ENCODE measurements at regions not wholly inside any gene's neighbourhood (a gene's known extent, or its start where the extent isn't known, plus 50 kb on each side); places are given as distances from the start of the nearest gene placed in this dataset.

GRCh38 chr3:197368330-197368729 is 69.9 kb upstream of the DLG1 start (continued):
- no peak for TF ChIP-seq ZNF532 (CRISPR knock-in tag; IDR thresholded peaks at IDR 0.05; ENCODE audit: borderline replicate concordance)
- TF ChIP-seq ZNF232 (CRISPR knock-in tag; IDR thresholded peaks at IDR 0.05): no peak
- TF ChIP-seq ETV6 (CRISPR knock-in tag; IDR thresholded peaks at IDR 0.05): no peak

- H3K36me3 Mint-ChIP-seq: no peaks in the 10 kb centered on the region
- no peak overlapping the region for H3K27ac Mint-ChIP-seq
- DNase-seq (ENCODE audit: low spot score): no peak
- H3K4me1 Mint-ChIP-seq: peaks cover 49% of the 10 kb centered on the region
- TF ChIP-seq ZNF671 (CRISPR knock-in tag; IDR thresholded peaks at IDR 0.05) (no peak), SMAD4 (CRISPR knock-in tag; IDR thresholded peaks at IDR 0.05) (no peak), ZNF425 (CRISPR knock-in tag; conservative IDR thresholded peaks at IDR 0.05) (no peak), GTF2I (CRISPR knock-in tag; conservative IDR thresholded peaks at IDR 0.05) (no peak)
- TF ChIP-seq, protein P1, sequence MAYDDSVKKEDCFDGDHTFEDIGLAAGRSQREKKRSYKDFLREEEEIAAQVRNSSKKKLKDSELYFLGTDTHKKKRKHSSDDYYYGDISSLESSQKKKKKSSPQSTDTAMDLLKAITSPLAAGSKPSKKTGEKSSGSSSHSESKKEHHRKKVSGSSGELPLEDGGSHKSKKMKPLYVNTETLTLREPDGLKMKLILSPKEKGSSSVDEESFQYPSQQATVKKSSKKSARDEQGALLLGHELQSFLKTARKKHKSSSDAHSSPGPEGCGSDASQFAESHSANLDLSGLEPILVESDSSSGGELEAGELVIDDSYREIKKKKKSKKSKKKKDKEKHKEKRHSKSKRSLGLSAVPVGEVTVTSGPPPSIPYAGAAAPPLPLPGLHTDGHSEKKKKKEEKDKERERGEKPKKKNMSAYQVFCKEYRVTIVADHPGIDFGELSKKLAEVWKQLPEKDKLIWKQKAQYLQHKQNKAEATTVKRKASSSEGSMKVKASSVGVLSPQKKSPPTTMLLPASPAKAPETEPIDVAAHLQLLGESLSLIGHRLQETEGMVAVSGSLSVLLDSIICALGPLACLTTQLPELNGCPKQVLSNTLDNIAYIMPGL (CRISPR knock-in tag; IDR thresholded peaks at IDR 0.05): no peak
- ATAC-seq: no peak
- H3K27me3 Mint-ChIP-seq (ENCODE audit: low read depth): no peaks in the 10 kb centered on the region; the same call in 1 of the 2 replicates
- H3K9me3 Mint-ChIP-seq: no peaks in the 10 kb centered on the region
- CTCF ChIA-PET: interaction anchor here (0.9 to 1.8 kb wide), 3 partner anchors 13 to 135 kb away, joined by 3 to 5 read pairs (median 5); no protein-coding TSS in a partner anchor
- no peak overlapping the region for H3K4me3 Mint-ChIP-seq
- POLR2A ChIA-PET: interaction anchor here (0.6 kb wide), 1 partner anchor 58 kb away, joined by 3 read pairs; no protein-coding TSS in a partner anchor
These were observed 68.8 kb upstream of the DLG1 start for GRCh38 chr3:197367081-197367780.

DNA sequence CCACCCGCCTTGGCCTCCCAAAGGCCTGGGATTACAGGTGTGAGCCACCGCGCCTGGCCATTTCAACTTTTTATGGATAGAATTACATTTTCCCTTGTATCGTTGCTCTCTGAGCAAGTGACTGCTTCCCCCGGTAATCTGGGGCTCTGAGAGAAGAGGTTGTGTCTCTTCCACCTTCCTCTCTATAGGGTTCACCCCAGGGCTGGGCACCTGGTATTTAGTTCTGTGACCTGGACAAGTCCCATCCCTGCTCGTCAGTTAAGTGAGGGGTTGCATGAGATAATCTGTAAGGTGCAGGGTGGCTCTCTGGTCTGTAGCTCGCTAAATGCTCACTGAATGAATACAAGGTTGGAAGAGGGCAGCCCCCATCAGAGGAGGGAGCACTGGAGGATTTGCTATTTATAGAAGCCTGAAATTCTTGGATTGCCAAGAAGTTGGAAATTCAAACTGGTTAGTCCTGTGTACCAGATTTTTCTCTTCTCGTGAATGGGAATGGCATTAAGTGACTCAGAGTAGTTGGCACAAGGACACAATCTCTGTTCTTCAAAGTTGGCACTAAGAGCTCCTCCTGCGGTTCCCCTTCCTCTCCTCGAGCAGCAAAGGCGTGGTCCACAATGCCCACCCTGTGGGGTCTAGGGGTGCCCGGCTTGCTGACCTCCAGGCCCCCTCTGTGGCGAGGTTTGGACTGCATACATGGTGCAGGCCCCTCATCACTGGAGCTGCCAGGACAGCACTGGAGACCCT is 68.1 kb upstream of the DLG1 start:
- ATAC-seq: no peak
- no peak for DNase-seq (ENCODE audit: low spot score)
- H3K27me3 Mint-ChIP-seq (ENCODE audit: low read depth): no peaks in the 10 kb centered on the region; the same call in 1 of the 2 replicates
- ChIA-PET CTCF (interaction anchor here (1.1 to 1.8 kb wide), 2 partner anchors 12 to 135 kb away, joined by 5 read pairs; no protein-coding TSS in a partner anchor), POLR2A (interaction anchor here (0.6 kb wide), 1 partner anchor 58 kb away, joined by 3 read pairs; no protein-coding TSS in a partner anchor)
- H3K36me3 Mint-ChIP-seq: no peaks in the 10 kb centered on the region
- H3K9me3 Mint-ChIP-seq: peaks cover 3% of the 10 kb centered on the region; the same call in 1 of the 2 replicates
- H3K4me1 Mint-ChIP-seq: peaks cover 43% of the 10 kb centered on the region
- no peak overlapping the region for H3K4me3 Mint-ChIP-seq
- no peak overlapping the region for H3K27ac Mint-ChIP-seq
- TF ChIP-seq STAT6 (CRISPR knock-in tag; conservative IDR thresholded peaks at IDR 0.05; ENCODE audit: low read depth) (no peak), TCF7 (CRISPR knock-in tag; IDR thresholded peaks at IDR 0.05; ENCODE audit: low read depth) (no peak), NR2C2 (CRISPR knock-in tag; IDR thresholded peaks at IDR 0.05) (no peak), ARID4B (CRISPR knock-in tag; IDR thresholded peaks at IDR 0.05; ENCODE audit: borderline replicate concordance) (no peak), OVOL2 (CRISPR knock-in tag; IDR thresholded peaks at IDR 0.05; ENCODE audit: borderline replicate concordance) (no peak)
- TF ChIP-seq, protein P2, sequence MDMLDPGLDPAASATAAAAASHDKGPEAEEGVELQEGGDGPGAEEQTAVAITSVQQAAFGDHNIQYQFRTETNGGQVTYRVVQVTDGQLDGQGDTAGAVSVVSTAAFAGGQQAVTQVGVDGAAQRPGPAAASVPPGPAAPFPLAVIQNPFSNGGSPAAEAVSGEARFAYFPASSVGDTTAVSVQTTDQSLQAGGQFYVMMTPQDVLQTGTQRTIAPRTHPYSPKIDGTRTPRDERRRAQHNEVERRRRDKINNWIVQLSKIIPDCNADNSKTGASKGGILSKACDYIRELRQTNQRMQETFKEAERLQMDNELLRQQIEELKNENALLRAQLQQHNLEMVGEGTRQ (CRISPR knock-in tag; IDR thresholded peaks at IDR 0.05): no peak
